ENCODE measurements at regions not wholly inside any gene's neighbourhood (a gene's known extent, or its start where the extent isn't known, plus 50 kb on each side); places are given as distances from the start of the nearest gene placed in this dataset.

GRCh38 chr2:194706179-194706578, 950.8 kb upstream of the SLC39A10 start:
- no peak for ATAC-seq
- no peak overlapping the region for H3K4me3 ChIP-seq
- no peak for TF ChIP-seq CTCF (IDR thresholded peaks at IDR 0.05)
- intact Hi-C loops (cut with DNase I) = no loop called here
- no peaks in the 10 kb centered on the region for H3K4me1 ChIP-seq
- DNase-seq = no peak
- no peak overlapping the region for H3K27ac ChIP-seq
- H3K27me3 ChIP-seq = no peaks in the 10 kb centered on the region
- no peaks in the 10 kb centered on the region for H3K36me3 ChIP-seq
- H3K9me3 ChIP-seq = no peaks in the 10 kb centered on the region

GRCh38 chr2:194705398-194705797, 951.6 kb upstream of the SLC39A10 start:
- H3K27ac ChIP-seq = no peak overlapping the region
- no peaks in the 10 kb centered on the region for H3K9me3 ChIP-seq
- H3K36me3 ChIP-seq = no peaks in the 10 kb centered on the region
- intact Hi-C loops (cut with DNase I) = no loop called here
- no peaks in the 10 kb centered on the region for H3K27me3 ChIP-seq
- ATAC-seq (no peak), DNase-seq (no peak)
- no peak overlapping the region for H3K4me3 ChIP-seq
- no peak for TF ChIP-seq CTCF (IDR thresholded peaks at IDR 0.05)
- H3K4me1 ChIP-seq = no peaks in the 10 kb centered on the region

GRCh38 chr2:194700726-194701125, 956.3 kb upstream of the SLC39A10 start:
- no peak for TF ChIP-seq CTCF (IDR thresholded peaks at IDR 0.05)
- no peaks in the 10 kb centered on the region for H3K36me3 ChIP-seq
- intact Hi-C loops (cut with DNase I) = no loop called here
- no peaks in the 10 kb centered on the region for H3K27me3 ChIP-seq
- DNase-seq (no peak), ATAC-seq (no peak)
- H3K9me3 ChIP-seq = peaks cover 0 to 3% of the 10 kb centered on the region in 2 donors
- no peak overlapping the region for H3K4me3 ChIP-seq
- H3K4me1 ChIP-seq = no peaks in the 10 kb centered on the region
- no peak overlapping the region for H3K27ac ChIP-seq

GRCh38 chr2:194700116-194700515, 956.9 kb upstream of the SLC39A10 start:
- H3K4me1 ChIP-seq = no peaks in the 10 kb centered on the region
- H3K27ac ChIP-seq = no peak overlapping the region
- no peak for ATAC-seq

GRCh38 chr2:194698012-194698411, 959.0 kb upstream of the SLC39A10 start:
- Histone ChIP-seq H3K27ac (no peak overlapping the region), H3K27me3 (no peaks in the 10 kb centered on the region), H3K4me3 (no peak overlapping the region), H3K4me1 (no peaks in the 10 kb centered on the region), H3K9me3 (peaks cover 0 to 7% of the 10 kb centered on the region in 2 donors), H3K36me3 (no peaks in the 10 kb centered on the region)
- TF ChIP-seq CTCF (IDR thresholded peaks at IDR 0.05) = no peak
- ATAC-seq (no peak), DNase-seq (no peak)
- intact Hi-C loops (cut with DNase I) = no loop called here

More at GRCh38 chr2:194700116-194700515, 956.9 kb upstream of the SLC39A10 start:
- DNase-seq = no peak
- Histone ChIP-seq H3K27me3 (no peaks in the 10 kb centered on the region), H3K4me3 (no peak overlapping the region), H3K36me3 (no peaks in the 10 kb centered on the region), H3K9me3 (peaks cover 0 to 7% of the 10 kb centered on the region in 2 donors)
- intact Hi-C loops (cut with DNase I) = no loop called here
- TF ChIP-seq CTCF (IDR thresholded peaks at IDR 0.05) = no peak

Measured in left lung (tissue), 4 donors.